Osteoblast (primary cell): ENCODE measurements at regions not wholly inside any gene's neighbourhood (a gene's known extent, or its start where the extent isn't known, plus 50 kb on each side); places are given as distances from the start of the nearest gene placed in this dataset.
A peak's percentile ranks its signal among the peaks of the same experiment; 100 is the strongest.

Experiments used
- DNase-seq: peaks from one replicate; pipeline ENCODE4 v3.0.0; 2011; ENCODE audit warnings: low spot score, mixed read lengths; ENCODE audit not compliant: insufficient read length; ENCODE audit errors: missing footprints
- H2AFZ ChIP-seq: 2 replicates; pipeline ENCODE4 v1.6.0; 2011; ENCODE audit warnings: mild to moderate bottlenecking, low read length
- H3K27ac ChIP-seq: 2 replicates; pipeline ENCODE4 v1.5.1; 2011; ENCODE audit warnings: mild to moderate bottlenecking, low read depth, low read length, moderate library complexity
- H3K27me3 ChIP-seq: 2 replicates; pipeline ENCODE4 v1.6.0; 2012; ENCODE audit warnings: mild to moderate bottlenecking, control low read depth, inconsistent platforms, low read length, moderate library complexity; ENCODE audit not compliant: insufficient read depth
- H3K36me3 ChIP-seq: 2 replicates; pipeline ENCODE4 v1.5.1; 2011; ENCODE audit warnings: mild to moderate bottlenecking, low read length, control low read depth, moderate library complexity; ENCODE audit not compliant: insufficient read depth
- H3K4me1 ChIP-seq: 2 replicates; pipeline ENCODE4 v1.5.1; 2011; ENCODE audit warnings: mild to moderate bottlenecking, low read length, control low read depth, moderate library complexity; ENCODE audit not compliant: insufficient read depth
- H3K4me2 ChIP-seq: 2 replicates; pipeline ENCODE4 v1.6.0; 2011; ENCODE audit warnings: mild to moderate bottlenecking, low read length; ENCODE audit not compliant: insufficient read depth
- H3K4me3 ChIP-seq: fragments of 200-600 bp; sonication (generic); 3 replicates; pipeline ENCODE4 v1.5.1; 2012; ENCODE audit warnings: mild to moderate bottlenecking, low read length, inconsistent platforms; ENCODE audit not compliant: insufficient read depth
- H3K79me2 ChIP-seq: 2 replicates; pipeline ENCODE4 v1.6.0; 2012; ENCODE audit warnings: mild to moderate bottlenecking, low read length, control low read depth, inconsistent platforms; ENCODE audit not compliant: insufficient read depth
- H3K9me3 ChIP-seq: 2 replicates; pipeline ENCODE4 v1.5.1; 2011; ENCODE audit warnings: low read depth, low read length, control low read depth
- H4K20me1 ChIP-seq: 2 replicates; pipeline ENCODE4 v1.6.0; 2012; ENCODE audit warnings: mild to moderate bottlenecking, low read length, control low read depth; ENCODE audit not compliant: insufficient read depth
- CTCF ChIP-seq: IDR thresholded peaks from 2 replicates; pipeline ENCODE4 v1.5.1; 2011; ENCODE audit warnings: mild to moderate bottlenecking, low read depth, low read length, moderate library complexity; ENCODE audit errors: extremely low read depth

GRCh38 chr7:82696631-82697030 is 253.1 kb upstream of the CACNA2D1 start:
- no peak for DNase-seq
- no peak overlapping the region for H3K4me2 ChIP-seq
- H3K9me3 ChIP-seq, result no peaks in the 10 kb centered on the region
- no peak for TF ChIP-seq CTCF
- H3K4me1 ChIP-seq, result no peaks in the 10 kb centered on the region
- no peak overlapping the region for H2AFZ ChIP-seq
- peaks cover 3% of the 10 kb centered on the region for H3K27me3 ChIP-seq
- no peak overlapping the region for H3K4me3 ChIP-seq
- no peaks in the 10 kb centered on the region for H3K79me2 ChIP-seq
- no peaks in the 10 kb centered on the region for H3K36me3 ChIP-seq
- H3K27ac ChIP-seq, result no peak overlapping the region
- no peaks in the 10 kb centered on the region for H4K20me1 ChIP-seq

- no peaks in the 10 kb centered on the region for H3K9me3 ChIP-seq
- no peak overlapping the region for H3K4me3 ChIP-seq
- H3K36me3 ChIP-seq, result no peaks in the 10 kb centered on the region
- H3K27me3 ChIP-seq, result peaks cover 15% of the 10 kb centered on the region
- H3K4me1 ChIP-seq, result no peaks in the 10 kb centered on the region
- no peak overlapping the region for H2AFZ ChIP-seq
- H4K20me1 ChIP-seq, result no peaks in the 10 kb centered on the region
- H3K27ac ChIP-seq, result no peak overlapping the region
- no peaks in the 10 kb centered on the region for H3K79me2 ChIP-seq
- H3K4me2 ChIP-seq, result no peak overlapping the region
- no peak for TF ChIP-seq CTCF
- peak; percentile 18 for DNase-seq
Observed at GRCh38 chr7:82694022-82694421, 250.4 kb upstream of the CACNA2D1 start.

GRCh38 chr7:82690929-82691328 is 247.4 kb upstream of the CACNA2D1 start:
- DNase-seq, result no peak
- no peak for TF ChIP-seq CTCF
- no peaks in the 10 kb centered on the region for H3K79me2 ChIP-seq
- H3K9me3 ChIP-seq, result no peaks in the 10 kb centered on the region
- no peaks in the 10 kb centered on the region for H4K20me1 ChIP-seq
- H3K4me1 ChIP-seq, result no peaks in the 10 kb centered on the region
- H3K4me2 ChIP-seq, result no peak overlapping the region
- H3K27me3 ChIP-seq, result peaks cover 28% of the 10 kb centered on the region
- no peak overlapping the region for H3K4me3 ChIP-seq
- no peak overlapping the region for H2AFZ ChIP-seq
- no peak overlapping the region for H3K27ac ChIP-seq
- no peaks in the 10 kb centered on the region for H3K36me3 ChIP-seq

- peaks cover 25% of the 10 kb centered on the region for H3K27me3 ChIP-seq
- H3K36me3 ChIP-seq, result no peaks in the 10 kb centered on the region
- no peak for DNase-seq
- H3K9me3 ChIP-seq, result no peaks in the 10 kb centered on the region
- no peaks in the 10 kb centered on the region for H4K20me1 ChIP-seq
- no peak overlapping the region for H3K27ac ChIP-seq
- no peaks in the 10 kb centered on the region for H3K79me2 ChIP-seq
- no peak for TF ChIP-seq CTCF
- H3K4me1 ChIP-seq, result no peaks in the 10 kb centered on the region
- no peak overlapping the region for H2AFZ ChIP-seq
- no peak overlapping the region for H3K4me2 ChIP-seq
- H3K4me3 ChIP-seq, result no peak overlapping the region
Observed at GRCh38 chr7:82685214-82685613, 241.6 kb upstream of the CACNA2D1 start.
